ENCODE measurements at regions not wholly inside any gene's neighbourhood (a gene's known extent, or its start where the extent isn't known, plus 50 kb on each side); places are given as distances from the start of the nearest gene placed in this dataset.

GRCh38 chr10:124160176-124160575 lies 66.8 kb upstream of the CHST15 start:
- Mint-ChIP-seq H3K27ac (no peak overlapping the region), H3K27me3 (peaks cover 53% of the 10 kb centered on the region), H3K4me3 (no peak overlapping the region), H3K36me3 (ENCODE audit: low read depth) (no peaks in the 10 kb centered on the region), H3K4me1 (ENCODE audit: low read depth) (peaks cover 4% of the 10 kb centered on the region), H3K9me3 (no peaks in the 10 kb centered on the region)
- intact Hi-C loops (cut with micrococcal nuclease), result loop anchor here (5.0 kb wide), 1 partner anchor 33 kb away; no protein-coding TSS in a partner anchor

- Mint-ChIP-seq H3K27ac (no peak overlapping the region), H3K27me3 (peaks cover 48% of the 10 kb centered on the region), H3K4me1 (ENCODE audit: low read depth) (peaks cover 4% of the 10 kb centered on the region), H3K36me3 (ENCODE audit: low read depth) (no peaks in the 10 kb centered on the region), H3K9me3 (no peaks in the 10 kb centered on the region), H3K4me3 (no peak overlapping the region)
- intact Hi-C loops (cut with micrococcal nuclease), result no loop called here
Observed at GRCh38 chr10:124159153-124159552, 65.8 kb upstream of the CHST15 start.

- intact Hi-C loops (cut with micrococcal nuclease), result no loop called here
- no peaks in the 10 kb centered on the region for H3K36me3 Mint-ChIP-seq (ENCODE audit: low read depth)
- H3K4me3 Mint-ChIP-seq, result no peak overlapping the region
- H3K27me3 Mint-ChIP-seq, result peaks cover 48% of the 10 kb centered on the region
- H3K27ac Mint-ChIP-seq, result no peak overlapping the region
- H3K4me1 Mint-ChIP-seq (ENCODE audit: low read depth), result peaks cover 4% of the 10 kb centered on the region
- no peaks in the 10 kb centered on the region for H3K9me3 Mint-ChIP-seq
Observed at GRCh38 chr10:124158592-124158991, 65.2 kb upstream of the CHST15 start.

- Mint-ChIP-seq H3K9me3 (no peaks in the 10 kb centered on the region), H3K27ac (no peak overlapping the region), H3K27me3 (peaks cover 47% of the 10 kb centered on the region), H3K4me3 (no peak overlapping the region), H3K4me1 (ENCODE audit: low read depth) (peaks cover 4% of the 10 kb centered on the region), H3K36me3 (ENCODE audit: low read depth) (no peaks in the 10 kb centered on the region)
- intact Hi-C loops (cut with micrococcal nuclease), result no loop called here
Observed at GRCh38 chr10:124157271-124157681, 63.9 kb upstream of the CHST15 start.

- Mint-ChIP-seq H3K27ac (no peak overlapping the region), H3K27me3 (peaks cover 43% of the 10 kb centered on the region), H3K4me3 (no peak overlapping the region), H3K36me3 (ENCODE audit: low read depth) (no peaks in the 10 kb centered on the region), H3K4me1 (ENCODE audit: low read depth) (peaks cover 6% of the 10 kb centered on the region), H3K9me3 (no peaks in the 10 kb centered on the region)
- intact Hi-C loops (cut with micrococcal nuclease), result no loop called here
Observed at GRCh38 chr10:124156524-124157260, 63.3 kb upstream of the CHST15 start.

GRCh38 chr10:124155781-124156435 lies 62.5 kb upstream of the CHST15 start:
- Mint-ChIP-seq H3K27me3 (peaks cover 43% of the 10 kb centered on the region), H3K27ac (no peak overlapping the region), H3K9me3 (no peaks in the 10 kb centered on the region), H3K4me3 (no peak overlapping the region), H3K4me1 (ENCODE audit: low read depth) (peaks cover 14% of the 10 kb centered on the region), H3K36me3 (ENCODE audit: low read depth) (no peaks in the 10 kb centered on the region)
- intact Hi-C loops (cut with micrococcal nuclease), result no loop called here

GRCh38 chr10:124153023-124153826 lies 59.8 kb upstream of the CHST15 start:
- H3K27me3 Mint-ChIP-seq, result peaks cover 39% of the 10 kb centered on the region
- intact Hi-C loops (cut with micrococcal nuclease), result loop anchor here (2.0 kb wide), 1 partner anchor 54 kb away; no protein-coding TSS in a partner anchor
- no peak overlapping the region for H3K27ac Mint-ChIP-seq
- H3K4me1 Mint-ChIP-seq (ENCODE audit: low read depth), result peaks cover 21% of the 10 kb centered on the region
- H3K4me3 Mint-ChIP-seq, result no peak overlapping the region
- H3K9me3 Mint-ChIP-seq, result no peaks in the 10 kb centered on the region
- no peaks in the 10 kb centered on the region for H3K36me3 Mint-ChIP-seq (ENCODE audit: low read depth)

- H3K4me3 Mint-ChIP-seq, result peak overlapping the region; percentile 63
- intact Hi-C loops (cut with micrococcal nuclease), result loop anchor here (2.0 kb wide), 1 partner anchor 54 kb away; no protein-coding TSS in a partner anchor
- no peaks in the 10 kb centered on the region for H3K36me3 Mint-ChIP-seq (ENCODE audit: low read depth)
Observed at GRCh38 chr10:124152139-124153022, 59.0 kb upstream of the CHST15 start.

GRCh38 chr10:124151466-124152095 lies 58.2 kb upstream of the CHST15 start:
- Mint-ChIP-seq H3K4me1 (ENCODE audit: low read depth) (peaks cover 31% of the 10 kb centered on the region), H3K4me3 (no peak overlapping the region), H3K9me3 (no peaks in the 10 kb centered on the region), H3K36me3 (ENCODE audit: low read depth) (no peaks in the 10 kb centered on the region), H3K27ac (no peak overlapping the region), H3K27me3 (peaks cover 33% of the 10 kb centered on the region)
- intact Hi-C loops (cut with micrococcal nuclease), result loop anchor here (2.0 kb wide), 1 partner anchor 53 kb away; no protein-coding TSS in a partner anchor

More at GRCh38 chr10:124152139-124153022, 59.0 kb upstream of the CHST15 start:
- Mint-ChIP-seq H3K27me3 (peaks cover 34% of the 10 kb centered on the region), H3K27ac (peak overlapping the region; percentile 72), H3K4me1 (ENCODE audit: low read depth) (peaks cover 29% of the 10 kb centered on the region), H3K9me3 (no peaks in the 10 kb centered on the region)

GRCh38 chr10:124150807-124151417 lies 57.5 kb upstream of the CHST15 start:
- intact Hi-C loops (cut with micrococcal nuclease), result no loop called here
- no peak overlapping the region for H3K27ac Mint-ChIP-seq
- H3K36me3 Mint-ChIP-seq (ENCODE audit: low read depth), result no peaks in the 10 kb centered on the region
- peaks cover 31% of the 10 kb centered on the region for H3K27me3 Mint-ChIP-seq
- no peak overlapping the region for H3K4me3 Mint-ChIP-seq
- no peaks in the 10 kb centered on the region for H3K9me3 Mint-ChIP-seq
- peaks cover 31% of the 10 kb centered on the region for H3K4me1 Mint-ChIP-seq (ENCODE audit: low read depth)

- intact Hi-C loops (cut with micrococcal nuclease), result no loop called here
- Mint-ChIP-seq H3K27ac (no peak overlapping the region), H3K4me3 (no peak overlapping the region), H3K27me3 (peaks cover 28% of the 10 kb centered on the region), H3K9me3 (no peaks in the 10 kb centered on the region), H3K36me3 (ENCODE audit: low read depth) (no peaks in the 10 kb centered on the region), H3K4me1 (ENCODE audit: low read depth) (peaks cover 31% of the 10 kb centered on the region)
Observed at GRCh38 chr10:124150189-124150806, 56.9 kb upstream of the CHST15 start.

Measured in dendritic cell treated with granulocyte-macrophage colony-stimulating factor and Interleukin-4, amounts not matched to agents 40 ng/mL and 50 ng/mL, for 4 days (primary cell).